GM19463 (cell line): ENCODE measurements at regions not wholly inside any gene's neighbourhood (a gene's known extent, or its start where the extent isn't known, plus 50 kb on each side); places are given as distances from the start of the nearest gene placed in this dataset.
A peak's percentile ranks its signal among the peaks of the same experiment; 100 is the strongest.
"Not testable (repeated sequence)": the region's sequence is repeated elsewhere in the genome, so short reads cannot be mapped to it uniquely, and the experiment has no call there.

Source experiments
- ATAC-seq: cut with Tn5 transposase; IDR thresholded peaks from one replicate; pipeline ENCODE4 v1.9.1; 2021; ENCODE audit warnings: mild to moderate bottlenecking, moderate library complexity; ENCODE audit not compliant: unreplicated experiment

GRCh38 chr9:72471096-72471495 is 50.3 kb upstream of the TMC1 start:
- no peak for ATAC-seq

GRCh38 chr9:72467766-72468738 is 53.4 kb upstream of the TMC1 start:
- ATAC-seq, result no peak

- no peak for ATAC-seq
Measured at GRCh38 chr9:72465593-72465984, 55.8 kb upstream of the TMC1 start.

- peak; percentile 44 for ATAC-seq
Measured at GRCh38 chr9:72464857-72465592, 56.4 kb upstream of the TMC1 start.

GRCh38 chr9:72462340-72462739 is 59.1 kb upstream of the TMC1 start:
- ATAC-seq, result no peak

- ATAC-seq, result peak; percentile 44
Measured at GRCh38 chr9:72460342-72461312, 60.8 kb upstream of the TMC1 start.

- no peak for ATAC-seq
Measured at GRCh38 chr9:72459308-72459707, 62.1 kb upstream of the TMC1 start.

- ATAC-seq, result no peak
Measured at GRCh38 chr9:72458153-72458552, 63.3 kb upstream of the TMC1 start.

GRCh38 chr9:72457366-72457765 is 64.0 kb upstream of the TMC1 start:
- ATAC-seq, result no peak

GRCh38 chr9:72454871-72455491 is 66.4 kb upstream of the TMC1 start:
- ATAC-seq, result no peak

- no peak for ATAC-seq
Measured at GRCh38 chr9:72453797-72454196, 67.6 kb upstream of the TMC1 start.

GRCh38 chr9:72446241-72446640 is 75.2 kb upstream of the TMC1 start:
- not testable (repeated sequence) for ATAC-seq

- no peak for ATAC-seq
Measured at GRCh38 chr9:72445306-72445995, 76.0 kb upstream of the TMC1 start.

GRCh38 chr9:72444435-72444834 is 77.0 kb upstream of the TMC1 start:
- ATAC-seq, result peak; percentile 3

GRCh38 chr9:72443855-72444254 is 77.6 kb upstream of the TMC1 start:
- ATAC-seq, result peak; percentile 84

GRCh38 chr9:72441848-72442607 is 77.0 kb upstream of the ZFAND5 start:
- no peak for ATAC-seq

- no peak for ATAC-seq
Measured at GRCh38 chr9:72440992-72441847, 76.2 kb upstream of the ZFAND5 start.

GRCh38 chr9:72440378-72440777 is 75.4 kb upstream of the ZFAND5 start:
- no peak for ATAC-seq
